SK-N-SH (cell line): ENCODE measurements at regions not wholly inside any gene's neighbourhood (a gene's known extent, or its start where the extent isn't known, plus 50 kb on each side); places are given as distances from the start of the nearest gene placed in this dataset.

Experiments used
- CTCF ChIA-PET: fragments of 300-600, 350-600 bp; formaldehyde crosslinking; extraction: SDS; loops from one replicate; lab custom pipeline; 2021; lab: Yijun Ruan, JAX
- POLR2A ChIA-PET: fragments of 350-600 bp; sonication (Branson Sonifier 250); formaldehyde crosslinking; extraction: SDS; loops from one replicate; lab custom pipeline; 2020; ENCODE audit warnings: antibody characterized with exemption, inconsistent platforms; lab: Yijun Ruan, JAX
- DNase-seq: peaks from one replicate; pipeline ENCODE4 v3.0.0; 2012
- H2AFZ ChIP-seq: fragments of 200-600 bp; sonication (generic); 2 replicates; pipeline ENCODE4 v1.8.1; 2016; ENCODE audit warnings: antibody characterized with exemption, mild to moderate bottlenecking, low read depth
- H3F3A ChIP-seq: fragments of 200-600 bp; sonication (generic); replicated peaks from 2 replicates; pipeline ENCODE3; 2016; ENCODE audit warnings: antibody characterized with exemption, mild to moderate bottlenecking; ENCODE audit not compliant: insufficient read depth
- H3K27ac ChIP-seq, 2 experiments: fragments of 200-500 bp in 1 of 2; fragments of 200-600 bp in 1 of 2; sonication (Bioruptor generic) in 1 of 2; sonication (generic), shearing (Covaris generic) in 1 of 2; 2 replicates each; pipeline versions ENCODE4 v1.5.1 to v1.6.1; 2014 to 2016; ENCODE audit warnings: low read depth in 2 of 2, inconsistent platforms in 1 of 2, low read length in 1 of 2, mild to moderate bottlenecking in 1 of 2, mixed read lengths in 1 of 2
- H3K27me3 ChIP-seq: fragments of 200-600 bp; sonication (generic), shearing (Covaris generic); 2 replicates; pipeline ENCODE4 v1.6.1; 2016; ENCODE audit warnings: mixed run types; ENCODE audit not compliant: insufficient read depth
- H3K36me3 ChIP-seq, 2 experiments: fragments of 200-500 bp in 1 of 2; fragments of 200-600 bp in 1 of 2; sonication (Bioruptor generic) in 1 of 2; sonication (generic) in 1 of 2; replicated peaks in 1 of 2; 2 replicates each; pipeline versions ENCODE3 to v1.5.1; 2014 to 2016; ENCODE audit warnings: low read length in 1 of 2, mild to moderate bottlenecking in 1 of 2; ENCODE audit not compliant: insufficient read depth in 2 of 2, control insufficient read depth in 1 of 2
- H3K4me1 ChIP-seq, 2 experiments: fragments of 200-500 bp in 1 of 2; fragments of 200-600 bp in 1 of 2; sonication (Bioruptor generic) in 1 of 2; sonication (generic), shearing (Covaris generic) in 1 of 2; 2 replicates each; pipeline versions ENCODE4 v1.5.1 to v1.6.1; 2014 to 2016; ENCODE audit warnings: low read depth in 1 of 2, low read length in 1 of 2, mixed run types in 1 of 2; ENCODE audit not compliant: insufficient read depth in 2 of 2, control insufficient read depth in 1 of 2
- H3K4me2 ChIP-seq: fragments of 200-600 bp; sonication (generic), shearing (Covaris generic); 2 replicates; pipeline ENCODE4 v1.6.1; 2017; ENCODE audit warnings: mixed run types
- H3K4me3 ChIP-seq, 2 experiments: fragments of 200-500 bp in 1 of 2; fragments of 200-600 bp in 1 of 2; sonication (Bioruptor generic) in 1 of 2; sonication (generic), shearing (Covaris generic) in 1 of 2; 2 replicates each; pipeline versions ENCODE4 v1.5.1 to v1.8.1; 2014 to 2016; ENCODE audit warnings: low read depth in 2 of 2, inconsistent platforms in 1 of 2, low read length in 1 of 2, mild to moderate bottlenecking in 1 of 2, mixed read lengths in 1 of 2, moderate library complexity in 1 of 2
- H3K79me2 ChIP-seq: fragments of 200-600 bp; sonication (generic); 2 replicates; pipeline ENCODE4 v1.8.1; 2017; ENCODE audit warnings: mild to moderate bottlenecking; ENCODE audit not compliant: insufficient read depth
- H3K9ac ChIP-seq: fragments of 200-600 bp; sonication (generic); 2 replicates; pipeline ENCODE4 v1.6.1; 2017; ENCODE audit warnings: mixed run types
- H3K9me2 ChIP-seq: fragments of 200-600 bp; sonication (generic); 2 replicates; pipeline ENCODE4 v1.6.1; 2017; ENCODE audit warnings: mixed run types
- H3K9me3 ChIP-seq: fragments of 200-600 bp; sonication (generic); 2 replicates; pipeline ENCODE4 v1.6.1; 2017; ENCODE audit warnings: mixed run types, mild to moderate bottlenecking, moderate library complexity
- H4K20me1 ChIP-seq: fragments of 200-600 bp; sonication (generic); 2 replicates; pipeline ENCODE4 v1.6.1; 2017; ENCODE audit warnings: mild to moderate bottlenecking, mixed run types; ENCODE audit not compliant: insufficient read depth
- EP300 ChIP-seq, 2 experiments: IDR thresholded peaks; 2 replicates each; pipeline versions ENCODE4 v1.4.0 to v1.6.1; 2012; ENCODE audit warnings: borderline replicate concordance in 1 of 2, low read depth in 1 of 2, low read length in 1 of 2
- EZH2phosphoT487 ChIP-seq: fragments of 200-600 bp; sonication (generic); IDR thresholded peaks from 2 replicates; pipeline ENCODE4 v1.6.1; 2017; ENCODE audit warnings: low read depth, mixed run types, mild to moderate bottlenecking, antibody characterized with exemption, moderate library complexity, borderline replicate concordance
- FOSL2 ChIP-seq: IDR thresholded peaks from 2 replicates; pipeline ENCODE4 v1.4.0; 2012; ENCODE audit warnings: low read depth, mild to moderate bottlenecking, moderate library complexity, borderline replicate concordance
- MXI1 ChIP-seq: IDR thresholded peaks from 2 replicates; pipeline ENCODE4 v1.6.1; 2012; ENCODE audit warnings: mild to moderate bottlenecking, low read depth, low read length, improper control_type of control experiment
- RAD21 ChIP-seq: IDR thresholded peaks from 2 replicates; pipeline ENCODE4 v1.6.1; 2012; ENCODE audit warnings: mild to moderate bottlenecking, low read length
- RXRA ChIP-seq: IDR thresholded peaks from 2 replicates; pipeline ENCODE4 v1.4.0; 2012; ENCODE audit warnings: low read depth, mild to moderate bottlenecking, borderline replicate concordance
- SMC3 ChIP-seq: IDR thresholded peaks from 2 replicates; pipeline ENCODE4 v1.6.1; 2012; ENCODE audit warnings: low read depth, low read length, improper control_type of control experiment
- TAF1 ChIP-seq: IDR thresholded peaks from 2 replicates; pipeline ENCODE4 v1.6.1; 2012; ENCODE audit warnings: low read depth, mild to moderate bottlenecking, low read length, moderate library complexity, borderline replicate concordance
- TEAD4 ChIP-seq: IDR thresholded peaks from 2 replicates; pipeline ENCODE4 v1.4.0; 2012; ENCODE audit warnings: mild to moderate bottlenecking, borderline replicate concordance; ENCODE audit not compliant: insufficient read depth
- WGBS: methylation state at CpG from one replicate; pipeline ENCODE4 v1.1.6; 2017; ENCODE audit warnings: low lambda C conversion rate; 5-methylcytosine and 5-hydroxymethylcytosine counted together
- TF ChIP-seq, protein P1 (sequence below): IDR thresholded peaks from 2 replicates; pipeline ENCODE4; 2012
- TF ChIP-seq, protein P2 (sequence below): IDR thresholded peaks from 2 replicates; pipeline ENCODE4 v1.6.1; 2012; ENCODE audit warnings: mild to moderate bottlenecking, low read depth, low read length, moderate library complexity
- TF ChIP-seq, protein P3 (sequence below): IDR thresholded peaks from 2 replicates; pipeline ENCODE4 v1.4.0; 2012; ENCODE audit warnings: low read depth
- TF ChIP-seq, protein P4 (sequence below): fragments of 150-350 bp; IDR thresholded peaks from 2 replicates; pipeline ENCODE4 v1.6.1; 2017; ENCODE audit warnings: antibody characterized with exemption, low read length, low read depth, borderline replicate concordance
- TF ChIP-seq, protein P5 (sequence below): IDR thresholded peaks from 2 replicates; pipeline ENCODE4 v1.4.0; 2012; ENCODE audit warnings: low read depth, borderline replicate concordance

DNA sequence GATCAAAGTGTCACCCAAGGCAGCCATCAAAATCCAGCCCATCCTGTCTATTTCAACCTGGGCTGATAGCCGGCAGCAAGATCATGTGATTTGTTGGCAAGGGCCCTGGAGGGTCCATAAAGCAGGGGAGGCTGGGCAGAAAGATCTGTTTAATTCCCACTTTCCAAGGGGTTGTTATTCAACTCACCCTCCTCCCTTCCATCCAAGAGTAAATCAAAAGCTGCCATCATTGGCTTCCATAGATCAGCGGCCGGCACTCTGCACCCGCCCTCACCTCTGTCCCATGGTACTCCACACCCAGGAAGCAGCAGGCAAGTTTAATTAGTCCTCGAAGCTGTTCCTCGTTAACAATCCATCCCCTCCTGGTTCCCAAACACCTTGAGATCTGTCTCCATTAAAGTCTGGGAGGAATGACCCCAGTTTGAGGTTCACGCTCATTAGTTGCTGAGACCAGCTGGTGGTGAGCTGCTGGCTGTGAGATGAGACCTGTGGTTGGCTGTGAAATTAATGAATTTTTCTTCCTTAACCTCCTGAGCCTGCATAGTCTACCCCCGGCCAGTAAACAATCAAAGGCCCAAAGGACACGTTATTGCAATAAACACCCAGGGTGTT is 120.6 kb upstream of the CHST15 start:
- no peaks in the 10 kb centered on the region for H4K20me1 ChIP-seq
- no peak for DNase-seq
- no peaks in the 10 kb centered on the region for H3F3A ChIP-seq
- TF ChIP-seq RXRA, result no peak
- TF ChIP-seq, protein P1, sequence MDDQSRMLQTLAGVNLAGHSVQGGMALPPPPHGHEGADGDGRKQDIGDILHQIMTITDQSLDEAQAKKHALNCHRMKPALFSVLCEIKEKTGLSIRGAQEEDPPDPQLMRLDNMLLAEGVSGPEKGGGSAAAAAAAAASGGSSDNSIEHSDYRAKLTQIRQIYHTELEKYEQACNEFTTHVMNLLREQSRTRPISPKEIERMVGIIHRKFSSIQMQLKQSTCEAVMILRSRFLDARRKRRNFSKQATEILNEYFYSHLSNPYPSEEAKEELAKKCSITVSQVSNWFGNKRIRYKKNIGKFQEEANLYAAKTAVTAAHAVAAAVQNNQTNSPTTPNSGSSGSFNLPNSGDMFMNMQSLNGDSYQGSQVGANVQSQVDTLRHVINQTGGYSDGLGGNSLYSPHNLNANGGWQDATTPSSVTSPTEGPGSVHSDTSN, result no peak
- TF ChIP-seq EP300 (IDR thresholded peaks at IDR 0.05; ENCODE audit: borderline replicate concordance in 1 of 2, low read depth in 1 of 2, low read length in 1 of 2), result no peak
- TF ChIP-seq, protein P2, sequence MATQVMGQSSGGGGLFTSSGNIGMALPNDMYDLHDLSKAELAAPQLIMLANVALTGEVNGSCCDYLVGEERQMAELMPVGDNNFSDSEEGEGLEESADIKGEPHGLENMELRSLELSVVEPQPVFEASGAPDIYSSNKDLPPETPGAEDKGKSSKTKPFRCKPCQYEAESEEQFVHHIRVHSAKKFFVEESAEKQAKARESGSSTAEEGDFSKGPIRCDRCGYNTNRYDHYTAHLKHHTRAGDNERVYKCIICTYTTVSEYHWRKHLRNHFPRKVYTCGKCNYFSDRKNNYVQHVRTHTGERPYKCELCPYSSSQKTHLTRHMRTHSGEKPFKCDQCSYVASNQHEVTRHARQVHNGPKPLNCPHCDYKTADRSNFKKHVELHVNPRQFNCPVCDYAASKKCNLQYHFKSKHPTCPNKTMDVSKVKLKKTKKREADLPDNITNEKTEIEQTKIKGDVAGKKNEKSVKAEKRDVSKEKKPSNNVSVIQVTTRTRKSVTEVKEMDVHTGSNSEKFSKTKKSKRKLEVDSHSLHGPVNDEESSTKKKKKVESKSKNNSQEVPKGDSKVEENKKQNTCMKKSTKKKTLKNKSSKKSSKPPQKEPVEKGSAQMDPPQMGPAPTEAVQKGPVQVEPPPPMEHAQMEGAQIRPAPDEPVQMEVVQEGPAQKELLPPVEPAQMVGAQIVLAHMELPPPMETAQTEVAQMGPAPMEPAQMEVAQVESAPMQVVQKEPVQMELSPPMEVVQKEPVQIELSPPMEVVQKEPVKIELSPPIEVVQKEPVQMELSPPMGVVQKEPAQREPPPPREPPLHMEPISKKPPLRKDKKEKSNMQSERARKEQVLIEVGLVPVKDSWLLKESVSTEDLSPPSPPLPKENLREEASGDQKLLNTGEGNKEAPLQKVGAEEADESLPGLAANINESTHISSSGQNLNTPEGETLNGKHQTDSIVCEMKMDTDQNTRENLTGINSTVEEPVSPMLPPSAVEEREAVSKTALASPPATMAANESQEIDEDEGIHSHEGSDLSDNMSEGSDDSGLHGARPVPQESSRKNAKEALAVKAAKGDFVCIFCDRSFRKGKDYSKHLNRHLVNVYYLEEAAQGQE, result no peak
- TF ChIP-seq, protein P3, sequence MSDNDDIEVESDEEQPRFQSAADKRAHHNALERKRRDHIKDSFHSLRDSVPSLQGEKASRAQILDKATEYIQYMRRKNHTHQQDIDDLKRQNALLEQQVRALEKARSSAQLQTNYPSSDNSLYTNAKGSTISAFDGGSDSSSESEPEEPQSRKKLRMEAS, result no peak
- TF ChIP-seq SMC3, result no peak
- no peak for TF ChIP-seq RAD21
- no peak overlapping the region for H3K9ac ChIP-seq
- 62% methylated on average over 9 of the region's 9 CpGs for WGBS
- H3K79me2 ChIP-seq, result no peaks in the 10 kb centered on the region
- ChIA-PET POLR2A (no interaction called here), CTCF (interaction anchor here (0.5 to 1.3 kb wide), 3 partner anchors 21 to 175 kb away, joined by 3 read pairs; no protein-coding TSS in a partner anchor)
- no peaks in the 10 kb centered on the region for H3K4me1 ChIP-seq
- no peaks in the 10 kb centered on the region for H3K27me3 ChIP-seq
- no peak overlapping the region for H3K4me3 ChIP-seq
- no peak overlapping the region for H3K4me2 ChIP-seq
- no peaks in the 10 kb centered on the region for H3K36me3 ChIP-seq
- H3K9me2 ChIP-seq, result no peaks in the 10 kb centered on the region
- H3K9me3 ChIP-seq, result no peaks in the 10 kb centered on the region
- no peak overlapping the region for H2AFZ ChIP-seq
- no peak overlapping the region for H3K27ac ChIP-seq

DNA sequence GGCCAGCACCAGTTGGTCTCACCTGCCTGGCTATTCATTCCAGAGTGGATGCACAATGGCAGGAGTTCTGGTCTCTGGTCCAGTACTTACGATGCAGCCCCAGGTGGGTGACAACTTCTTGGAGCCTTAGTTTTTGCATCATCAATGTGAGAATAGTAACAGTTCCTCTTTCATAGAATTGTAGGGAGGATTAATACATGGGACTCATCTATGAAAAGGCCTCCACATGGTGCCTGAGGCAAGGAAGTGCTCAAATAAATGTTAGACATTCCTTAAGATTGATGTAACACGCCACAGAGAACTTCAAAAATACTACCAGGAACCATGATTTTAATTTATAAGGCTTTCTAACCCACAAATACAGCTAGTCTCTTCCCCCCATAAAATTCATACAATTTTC is 120.1 kb upstream of the CHST15 start:
- no peaks in the 10 kb centered on the region for H3K9me3 ChIP-seq
- no peaks in the 10 kb centered on the region for H3K9me2 ChIP-seq
- no peaks in the 10 kb centered on the region for H3K36me3 ChIP-seq
- H4K20me1 ChIP-seq, result no peaks in the 10 kb centered on the region
- H3K4me3 ChIP-seq, result no peak overlapping the region
- no peaks in the 10 kb centered on the region for H3K27me3 ChIP-seq
- H3K4me2 ChIP-seq, result no peak overlapping the region
- no peak overlapping the region for H2AFZ ChIP-seq
- no peak overlapping the region for H3K9ac ChIP-seq
- no peak overlapping the region for H3K27ac ChIP-seq
- no peaks in the 10 kb centered on the region for H3K79me2 ChIP-seq
- 34% methylated on average over 2 of the region's 2 CpGs for WGBS
- no peak for DNase-seq
- no peaks in the 10 kb centered on the region for H3F3A ChIP-seq
- ChIA-PET CTCF (interaction anchor here (0.8 to 1.3 kb wide), 3 partner anchors 8 to 176 kb away, joined by 3 read pairs; no protein-coding TSS in a partner anchor), POLR2A (no interaction called here)
- no peaks in the 10 kb centered on the region for H3K4me1 ChIP-seq
- TF ChIP-seq TAF1, result no peak
- no peak for TF ChIP-seq RAD21
- TF ChIP-seq, protein P4, sequence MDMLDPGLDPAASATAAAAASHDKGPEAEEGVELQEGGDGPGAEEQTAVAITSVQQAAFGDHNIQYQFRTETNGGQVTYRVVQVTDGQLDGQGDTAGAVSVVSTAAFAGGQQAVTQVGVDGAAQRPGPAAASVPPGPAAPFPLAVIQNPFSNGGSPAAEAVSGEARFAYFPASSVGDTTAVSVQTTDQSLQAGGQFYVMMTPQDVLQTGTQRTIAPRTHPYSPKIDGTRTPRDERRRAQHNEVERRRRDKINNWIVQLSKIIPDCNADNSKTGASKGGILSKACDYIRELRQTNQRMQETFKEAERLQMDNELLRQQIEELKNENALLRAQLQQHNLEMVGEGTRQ, result no peak
- TF ChIP-seq MXI1, result no peak
- TF ChIP-seq, protein P5, sequence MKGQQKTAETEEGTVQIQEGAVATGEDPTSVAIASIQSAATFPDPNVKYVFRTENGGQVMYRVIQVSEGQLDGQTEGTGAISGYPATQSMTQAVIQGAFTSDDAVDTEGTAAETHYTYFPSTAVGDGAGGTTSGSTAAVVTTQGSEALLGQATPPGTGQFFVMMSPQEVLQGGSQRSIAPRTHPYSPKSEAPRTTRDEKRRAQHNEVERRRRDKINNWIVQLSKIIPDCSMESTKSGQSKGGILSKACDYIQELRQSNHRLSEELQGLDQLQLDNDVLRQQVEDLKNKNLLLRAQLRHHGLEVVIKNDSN, result no peak
- no peak for TF ChIP-seq FOSL2
- TF ChIP-seq EZH2phosphoT487, result no peak
- TF ChIP-seq, protein P2, result no peak
- TF ChIP-seq TEAD4, result no peak
- TF ChIP-seq, protein P3, result no peak
